NK-92 treated with Interleukin-12 subunit alpha and Interleukin-12 subunit beta, amount 100 ng/mL, for 24 hours (cell line): ENCODE measurements at regions not wholly inside any gene's neighbourhood (a gene's known extent, or its start where the extent isn't known, plus 50 kb on each side); places are given as distances from the start of the nearest gene placed in this dataset.
"Not testable (repeated sequence)": the region's sequence is repeated elsewhere in the genome, so short reads cannot be mapped to it uniquely, and the experiment has no call there.

ENCODE experiments used
- DNase-seq: peaks from one replicate; lab custom pipeline; 2025; lab: John Stamatoyannopoulos, UW

DNA sequence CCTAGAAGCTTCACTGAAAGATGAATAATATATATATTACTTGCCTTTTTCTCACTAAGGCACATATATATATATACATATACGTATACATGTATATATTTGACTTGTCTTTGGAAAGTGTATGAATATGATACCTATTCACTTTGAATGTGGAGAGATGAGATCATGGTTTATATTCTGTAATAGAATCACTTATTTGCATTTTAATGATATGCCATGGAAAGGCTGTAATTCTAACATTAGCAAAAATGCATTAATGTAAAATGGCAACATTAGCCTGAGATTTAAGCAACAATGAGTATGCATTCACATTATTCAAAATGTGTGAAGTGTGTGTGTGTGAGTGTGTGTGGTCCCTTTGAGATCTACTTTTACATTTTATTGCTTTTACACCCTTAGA lies 54.5 kb upstream of the PRKD1 start:
- DNase-seq: no peak

- no peak for DNase-seq
Measured at GRCh38 chr14:29982993-29983392, 55.3 kb upstream of the PRKD1 start.

GRCh38 chr14:29990344-29990857 lies 62.8 kb upstream of the PRKD1 start:
- DNase-seq: not testable (repeated sequence)

DNA sequence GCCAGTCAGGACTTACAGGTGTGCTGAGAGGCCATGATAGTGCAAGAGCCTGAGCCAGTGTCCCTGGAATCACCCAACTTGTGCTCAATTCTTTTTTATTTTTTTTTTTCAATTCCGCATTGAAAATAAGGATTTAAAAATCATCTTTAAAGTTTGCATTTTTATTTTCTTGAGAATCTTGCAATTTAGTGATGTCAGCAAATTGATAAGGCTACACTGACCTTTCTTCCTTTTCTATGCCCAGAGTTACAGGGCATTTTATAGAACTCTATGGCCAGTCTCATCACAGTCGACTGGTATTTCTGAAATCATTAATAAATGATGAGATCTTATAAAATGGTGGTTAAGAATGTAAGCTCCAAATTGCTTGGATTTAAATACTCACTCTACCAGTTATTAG lies 63.3 kb upstream of the PRKD1 start:
- no peak for DNase-seq

- DNase-seq: no peak
Measured at GRCh38 chr14:29993143-29993542, 65.5 kb upstream of the PRKD1 start.

GRCh38 chr14:29999013-29999539 lies 71.4 kb upstream of the PRKD1 start:
- DNase-seq: no peak

- DNase-seq: no peak
Measured at GRCh38 chr14:30002859-30003258, 75.2 kb upstream of the PRKD1 start.

DNA sequence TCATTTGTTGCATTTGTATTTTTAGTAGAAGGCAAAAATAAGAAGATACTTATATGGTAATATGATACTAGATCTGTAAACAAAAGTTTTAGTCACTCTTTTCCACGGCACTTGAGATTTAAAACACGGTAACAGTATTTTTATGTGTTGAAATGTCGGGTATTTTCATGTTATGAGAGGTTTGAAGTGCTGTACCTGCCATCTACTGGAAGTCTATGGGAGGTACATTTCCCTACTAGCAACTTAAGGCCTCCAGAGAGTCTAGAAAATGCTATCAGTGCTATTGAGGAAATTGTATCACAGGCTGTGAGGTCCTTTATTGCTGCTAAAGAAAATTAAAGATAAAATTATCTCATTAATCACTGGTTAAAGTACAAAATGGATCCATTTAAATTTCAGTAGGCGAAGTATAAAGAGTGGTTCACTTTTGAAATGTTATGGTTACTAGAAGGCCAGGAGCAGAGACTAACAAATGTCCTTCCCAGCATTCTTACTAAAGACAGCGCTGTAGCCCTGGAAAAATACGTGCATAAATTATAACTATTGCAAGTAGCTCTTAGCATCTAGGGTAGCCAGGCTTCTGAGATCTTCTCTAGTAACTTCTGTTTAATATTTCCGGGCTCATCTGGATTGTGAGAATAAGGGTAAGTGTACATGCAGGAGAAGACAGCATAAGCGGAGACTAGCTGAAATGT lies 77.6 kb upstream of the PRKD1 start:
- DNase-seq: no peak

DNA sequence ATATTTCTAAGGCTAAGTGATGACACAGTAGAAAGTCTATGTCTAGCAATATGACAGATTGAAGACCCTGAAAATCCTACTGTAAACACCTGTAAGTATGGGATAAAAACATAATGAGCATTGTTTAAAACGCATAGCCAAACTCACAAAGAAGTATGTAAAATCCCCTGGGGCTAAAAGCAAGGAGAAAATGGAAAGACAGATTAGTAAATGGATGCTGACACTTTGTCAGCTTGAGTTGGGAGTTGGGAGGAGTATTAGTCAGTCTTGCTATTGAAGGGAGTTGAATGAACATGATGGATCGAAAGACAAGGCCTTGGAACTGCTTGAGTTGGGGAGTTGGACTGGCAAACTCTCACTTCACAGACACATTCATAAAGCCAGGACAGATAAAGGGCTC lies 79.0 kb upstream of the PRKD1 start:
- no peak for DNase-seq

DNA sequence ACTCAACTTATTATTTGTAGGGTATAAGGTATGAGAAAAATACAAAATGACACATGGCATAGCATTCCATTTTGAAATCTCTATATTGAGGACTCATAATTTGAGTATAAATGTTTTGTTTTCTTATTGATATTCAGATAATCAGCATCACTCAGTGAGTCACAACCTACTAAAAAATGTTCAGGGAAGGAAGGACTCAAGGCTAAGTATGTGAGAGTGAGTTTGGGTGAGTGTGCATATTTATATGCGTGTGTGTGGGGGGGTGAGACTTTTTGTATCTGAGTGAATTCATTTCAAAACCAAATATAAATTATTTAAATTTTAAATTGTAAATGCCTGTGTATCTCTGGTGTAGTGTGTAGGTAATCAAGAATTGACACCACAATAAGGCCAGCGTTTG lies 87.8 kb upstream of the PRKD1 start:
- DNase-seq: no peak

- no peak for DNase-seq
Measured at GRCh38 chr14:30016002-30016401, 88.4 kb upstream of the PRKD1 start.

DNA sequence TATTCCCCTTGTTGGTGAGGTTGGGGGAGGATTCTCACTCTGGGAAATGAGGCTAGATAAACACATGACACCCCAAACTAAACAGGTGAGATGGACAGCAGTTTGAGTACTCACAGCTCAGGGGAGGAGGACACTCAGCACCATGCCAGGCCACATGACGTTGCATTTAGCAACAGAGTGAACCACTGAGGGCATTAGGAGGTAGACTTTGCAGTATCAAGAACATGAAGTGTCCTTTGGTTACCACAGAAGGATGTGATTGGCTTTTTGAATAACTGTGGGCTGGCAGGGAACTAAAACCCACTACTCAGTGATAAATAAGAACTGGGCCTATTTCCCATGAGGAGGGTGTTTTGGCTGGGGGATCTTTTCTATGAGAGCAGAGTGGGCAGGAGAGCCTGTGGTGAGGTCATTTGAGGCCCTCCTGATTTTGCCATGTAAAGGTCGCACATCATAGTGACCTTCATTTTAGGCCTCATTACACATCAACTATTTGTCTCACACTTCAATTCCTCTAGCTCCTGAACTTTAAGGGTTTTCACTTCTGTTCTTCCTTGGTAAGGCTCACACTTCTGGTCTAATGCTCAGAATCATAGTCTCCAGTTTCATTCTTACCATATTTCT lies 89.8 kb upstream of the PRKD1 start:
- no peak for DNase-seq

- no peak for DNase-seq
Measured at GRCh38 chr14:30020271-30020670, 92.6 kb upstream of the PRKD1 start.

DNA sequence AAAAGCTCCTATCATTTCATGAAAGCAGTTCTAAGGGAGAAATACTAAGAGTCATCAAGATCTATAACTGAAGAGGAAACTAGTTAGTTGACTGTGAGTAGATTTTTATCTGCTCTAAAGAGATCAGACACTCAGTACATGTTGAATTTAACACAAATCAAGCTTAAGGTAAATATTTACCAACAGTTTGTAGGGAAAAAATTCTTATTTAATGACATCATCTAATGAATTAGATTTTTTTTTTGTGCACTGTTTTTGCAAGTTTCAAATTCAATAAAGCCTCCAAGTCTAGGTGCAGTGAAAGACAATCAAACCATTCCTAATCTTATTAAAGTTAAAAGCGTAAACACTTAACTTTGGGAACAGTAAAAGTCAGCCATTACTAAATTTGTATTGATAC lies 93.0 kb upstream of the PRKD1 start:
- no peak for DNase-seq

- not testable (repeated sequence) for DNase-seq
Measured at GRCh38 chr14:30023350-30023749, 95.7 kb upstream of the PRKD1 start.

GRCh38 chr14:30034152-30034551 lies 106.5 kb upstream of the PRKD1 start:
- DNase-seq: no peak

- no peak for DNase-seq
Measured at GRCh38 chr14:30035361-30035760, 107.7 kb upstream of the PRKD1 start.

- no peak for DNase-seq
Measured at GRCh38 chr14:30045720-30046119, 118.1 kb upstream of the PRKD1 start.

DNA sequence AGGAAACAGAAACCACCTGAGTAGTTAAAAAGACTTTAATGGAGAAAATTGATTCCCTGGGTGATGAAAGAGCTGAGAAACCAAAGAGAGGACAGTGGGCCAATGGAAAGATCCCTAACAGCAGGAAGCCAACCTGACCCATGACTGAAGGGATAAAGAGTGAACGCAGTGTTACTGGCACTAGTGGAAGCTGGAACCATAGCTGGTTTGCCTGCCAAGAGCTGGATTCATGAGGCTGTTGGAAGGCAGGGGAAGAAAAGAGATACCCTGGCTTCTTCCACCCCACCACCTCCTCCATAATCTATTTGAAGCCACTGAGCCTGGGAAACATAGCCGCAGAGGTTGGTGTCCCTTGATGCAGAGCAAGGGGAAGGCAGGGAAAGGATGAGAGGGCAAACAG lies 125.5 kb upstream of the PRKD1 start:
- no peak for DNase-seq

- DNase-seq: no peak
Measured at GRCh38 chr14:30054201-30054600, 126.6 kb upstream of the PRKD1 start.

GRCh38 chr14:30058401-30058800 lies 130.8 kb upstream of the PRKD1 start:
- DNase-seq: no peak

- DNase-seq: no peak
Measured at GRCh38 chr14:30063746-30064145, 136.1 kb upstream of the PRKD1 start.

DNA sequence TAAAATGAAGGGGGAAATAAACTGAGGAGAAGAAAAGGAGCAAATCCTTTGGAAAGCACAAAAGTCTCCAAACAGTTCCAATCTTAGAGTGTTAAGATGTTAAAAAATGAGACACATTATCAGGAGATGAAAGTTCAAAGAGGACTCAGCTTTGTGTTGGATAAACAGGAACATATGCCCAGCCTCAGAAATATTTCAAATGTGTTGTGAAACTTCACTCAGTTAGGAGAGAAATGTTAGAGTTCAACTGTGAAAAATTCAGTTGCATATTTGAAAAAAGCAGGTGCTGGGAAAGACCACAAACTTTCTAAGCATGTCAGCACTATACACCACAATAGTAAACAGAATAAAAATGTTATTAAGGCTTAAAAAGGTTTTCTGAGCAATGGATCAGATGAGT lies 136.8 kb upstream of the PRKD1 start:
- no peak for DNase-seq

- no peak for DNase-seq
Measured at GRCh38 chr14:30069536-30069935, 141.9 kb upstream of the PRKD1 start.
